Caco-2 (cell line): ENCODE measurements at regions not wholly inside any gene's neighbourhood (a gene's known extent, or its start where the extent isn't known, plus 50 kb on each side); places are given as distances from the start of the nearest gene placed in this dataset.

ENCODE experiments used
- BruUV-seq: library from RNA; stranded (reverse); fragments of 400-500 nt; replicated peaks from 2 replicates; lab custom pipeline; 2021; lab: Mats Ljungman, UMichigan
- CTCF ChIA-PET: fragments of 300-600 bp; sonication (Branson Sonifier 250); formaldehyde crosslinking; loops from one replicate; lab custom pipeline; 2022; ENCODE audit warnings: antibody characterized with exemption; lab: Charles Lee
- POLR2A ChIA-PET: fragments of 300-600 bp; sonication (Branson Sonifier 250); formaldehyde crosslinking; loops from one replicate; lab custom pipeline; 2022; ENCODE audit warnings: antibody characterized with exemption; lab: Charles Lee
- DNase-seq, 2 experiments: peaks; one replicate each; pipeline versions ENCODE4 v3.0.0 to v3.0.0-alpha.2; 2020 to 2022
- H3K27me3 ChIP-seq: replicated peaks from 2 replicates; pipeline ENCODE4 v1.6.0; 2011; ENCODE audit warnings: low read length; ENCODE audit not compliant: control insufficient read depth, insufficient read depth
- H3K36me3 ChIP-seq: 2 replicates; pipeline ENCODE4 v1.5.1; 2011; ENCODE audit warnings: low read length; ENCODE audit not compliant: control insufficient read depth, insufficient read depth
- H3K4me1 ChIP-seq: fragments of 250-450 bp; sonication (Bioruptor Pico); 2 replicates; pipeline ENCODE4 v1.5.1; 2020; ENCODE audit warnings: mild to moderate bottlenecking
- H3K4me3 ChIP-seq: 2 replicates; pipeline ENCODE4 v1.5.1; 2011; ENCODE audit warnings: low read depth, mild to moderate bottlenecking, control low read depth, low read length
- H3K9me3 ChIP-seq: fragments of 250-450 bp; sonication (Bioruptor Pico); 2 replicates; pipeline ENCODE4 v1.5.1; 2020; ENCODE audit warnings: mild to moderate bottlenecking, moderate library complexity
- H3K27ac Mint-ChIP-seq: one replicate; pipeline ENCODE4 v1.8.0; 2022; ENCODE audit warnings: mixed read lengths; ENCODE audit not compliant: unreplicated experiment
- H3K27me3 Mint-ChIP-seq: one replicate; pipeline ENCODE4 v1.8.0; 2022; ENCODE audit warnings: mixed read lengths; ENCODE audit not compliant: insufficient read depth, unreplicated experiment
- H3K36me3 Mint-ChIP-seq: one replicate; pipeline ENCODE4 v1.8.0; 2022; ENCODE audit warnings: mild to moderate bottlenecking, mixed read lengths; ENCODE audit not compliant: insufficient read depth, unreplicated experiment
- H3K4me1 Mint-ChIP-seq: one replicate; pipeline ENCODE4 v1.8.0; 2022; ENCODE audit warnings: low read depth, mixed read lengths; ENCODE audit not compliant: unreplicated experiment
- H3K4me3 Mint-ChIP-seq: one replicate; pipeline ENCODE4 v1.8.0; 2022; ENCODE audit warnings: mild to moderate bottlenecking, moderate library complexity, mixed read lengths; ENCODE audit not compliant: unreplicated experiment
- H3K9me3 Mint-ChIP-seq: one replicate; pipeline ENCODE4 v1.8.0; 2022; ENCODE audit warnings: mixed read lengths; ENCODE audit not compliant: unreplicated experiment
- CTCF ChIP-seq, 2 experiments: fragments of 200-600 bp in 1 of 2; IDR thresholded peaks; 1 replicate in 1 of 2; 2 replicates in 1 of 2; pipeline versions ENCODE4 v1.5.1 to v1.8.0; 2011 to 2022; ENCODE audit warnings: antibody characterized with exemption in 1 of 2, control low read depth in 1 of 2, inconsistent platforms in 1 of 2, low read depth in 1 of 2, low read length in 1 of 2, mild to moderate bottlenecking in 1 of 2, moderate library complexity in 1 of 2; ENCODE audit not compliant: insufficient read depth in 1 of 2, severe bottlenecking in 1 of 2, unreplicated experiment in 1 of 2
- intact Hi-C: fragments of 100-400 bp; cut with micrococcal nuclease; formaldehyde crosslinking; loops from one replicate; pipeline ENCODE4 v1.10.0; 2022; ENCODE audit not compliant: unreplicated experiment

GRCh38 chr7:145184956-145185355, 349.1 kb upstream of the TPK1 start:
- Histone ChIP-seq H3K4me3 (no peak overlapping the region), H3K9me3 (no peaks in the 10 kb centered on the region), H3K27me3 (no peaks in the 10 kb centered on the region), H3K36me3 (no peaks in the 10 kb centered on the region), H3K4me1 (no peaks in the 10 kb centered on the region)
- H3K27me3 Mint-ChIP-seq, result peaks cover 9% of the 10 kb centered on the region
- intact Hi-C loops, result no loop called here
- H3K9me3 Mint-ChIP-seq, result no peaks in the 10 kb centered on the region
- H3K27ac Mint-ChIP-seq, result no peak overlapping the region
- TF ChIP-seq CTCF (IDR thresholded peaks at IDR 0.05; ENCODE audit: insufficient read depth in 1 of 2, low read depth in 1 of 2, low read length in 1 of 2, severe bottlenecking in 1 of 2, unreplicated experiment in 1 of 2), result no peak
- no TSS peak for BruUV-seq
- POLR2A ChIA-PET, result no interaction called here
- CTCF ChIA-PET, result no interaction called here
- H3K4me3 Mint-ChIP-seq, result no peak overlapping the region
- H3K36me3 Mint-ChIP-seq, result no peaks in the 10 kb centered on the region
- H3K4me1 Mint-ChIP-seq, result peaks cover 7% of the 10 kb centered on the region
- no peak for DNase-seq

- H3K36me3 Mint-ChIP-seq, result no peaks in the 10 kb centered on the region
Measured at GRCh38 chr7:145183069-145183468, 347.2 kb upstream of the TPK1 start.

GRCh38 chr7:145175366-145175765, 339.5 kb upstream of the TPK1 start:
- no peak for DNase-seq
- no peak overlapping the region for H3K27ac Mint-ChIP-seq
- ChIA-PET CTCF (no interaction called here), POLR2A (no interaction called here)
- no peaks in the 10 kb centered on the region for H3K36me3 Mint-ChIP-seq
- H3K4me1 ChIP-seq, result no peaks in the 10 kb centered on the region
- H3K27me3 Mint-ChIP-seq, result peaks cover 5% of the 10 kb centered on the region
- no peak overlapping the region for H3K4me3 ChIP-seq
- no peak for TF ChIP-seq CTCF (IDR thresholded peaks at IDR 0.05; ENCODE audit: insufficient read depth in 1 of 2, low read depth in 1 of 2, low read length in 1 of 2, severe bottlenecking in 1 of 2, unreplicated experiment in 1 of 2)
- H3K4me3 Mint-ChIP-seq, result no peak overlapping the region
- BruUV-seq, result no TSS peak
- H3K36me3 ChIP-seq, result no peaks in the 10 kb centered on the region
- no peaks in the 10 kb centered on the region for H3K9me3 Mint-ChIP-seq
- H3K9me3 ChIP-seq, result no peaks in the 10 kb centered on the region
- no peaks in the 10 kb centered on the region for H3K4me1 Mint-ChIP-seq
- intact Hi-C loops, result loop anchor here (10.0 kb wide), 1 partner anchor 159 kb away; no protein-coding TSS in a partner anchor
- no peaks in the 10 kb centered on the region for H3K27me3 ChIP-seq

More at GRCh38 chr7:145183069-145183468, 347.2 kb upstream of the TPK1 start:
- H3K27me3 ChIP-seq, result no peaks in the 10 kb centered on the region
- intact Hi-C loops, result no loop called here
- Mint-ChIP-seq H3K9me3 (no peaks in the 10 kb centered on the region), H3K4me3 (no peak overlapping the region), H3K27me3 (peaks cover 6% of the 10 kb centered on the region), H3K4me1 (peaks cover 7% of the 10 kb centered on the region), H3K27ac (no peak overlapping the region)
- TF ChIP-seq CTCF (IDR thresholded peaks at IDR 0.05; ENCODE audit: insufficient read depth in 1 of 2, low read depth in 1 of 2, low read length in 1 of 2, severe bottlenecking in 1 of 2, unreplicated experiment in 1 of 2), result no peak
- H3K9me3 ChIP-seq, result no peaks in the 10 kb centered on the region
- no TSS peak for BruUV-seq
- ChIA-PET CTCF (no interaction called here), POLR2A (no interaction called here)
- no peak overlapping the region for H3K4me3 ChIP-seq
- no peaks in the 10 kb centered on the region for H3K4me1 ChIP-seq
- H3K36me3 ChIP-seq, result no peaks in the 10 kb centered on the region
- DNase-seq, result no peak
